ENCODE measurements at regions not wholly inside any gene's neighbourhood (a gene's known extent, or its start where the extent isn't known, plus 50 kb on each side); places are given as distances from the start of the nearest gene placed in this dataset.
"Not testable (repeated sequence)": the region's sequence is repeated elsewhere in the genome, so short reads cannot be mapped to it uniquely, and the experiment has no call there.

GRCh38 chr19:20289186-20289585 lies 122.2 kb downstream of the ZNF486 start:
- ATAC-seq (no peak), DNase-seq (no peak)
- H3K27me3 Mint-ChIP-seq = no peaks in the 10 kb centered on the region
- no peaks in the 10 kb centered on the region for H3K4me1 Mint-ChIP-seq
- H3K4me3 Mint-ChIP-seq = no peak overlapping the region
- H3K9me3 Mint-ChIP-seq = no peaks in the 10 kb centered on the region
- H3K36me3 Mint-ChIP-seq (ENCODE audit: low read depth) = no peaks in the 10 kb centered on the region
- H3K27ac Mint-ChIP-seq = no peak overlapping the region

DNA sequence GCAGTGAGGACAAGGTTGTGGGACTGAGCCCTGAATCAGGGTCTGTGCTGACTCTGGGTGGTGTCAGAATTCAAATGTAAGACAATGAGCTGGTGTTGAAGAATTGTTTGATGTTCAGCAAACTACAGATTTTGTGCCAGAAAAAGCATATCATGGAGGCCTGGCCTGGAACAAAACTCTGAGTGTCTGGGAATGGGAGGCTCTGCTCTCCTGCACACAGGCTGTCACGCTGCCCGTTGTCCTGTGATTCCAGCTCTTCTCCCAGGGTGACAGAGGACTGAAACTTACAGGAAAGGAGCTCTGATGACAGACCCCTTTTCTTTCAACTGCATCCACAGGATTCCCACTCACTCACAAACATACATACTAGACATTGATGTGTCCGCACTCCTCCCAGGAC lies 120.1 kb downstream of the ZNF486 start:
- Mint-ChIP-seq H3K27ac (no peak overlapping the region), H3K4me1 (no peaks in the 10 kb centered on the region), H3K27me3 (no peaks in the 10 kb centered on the region), H3K36me3 (ENCODE audit: low read depth) (no peaks in the 10 kb centered on the region), H3K9me3 (peaks cover 5% of the 10 kb centered on the region), H3K4me3 (no peak overlapping the region)
- ATAC-seq (no peak), DNase-seq (no peak)

GRCh38 chr19:20285876-20286275 lies 118.9 kb downstream of the ZNF486 start:
- H3K27me3 Mint-ChIP-seq; H3K4me1 Mint-ChIP-seq; H3K36me3 Mint-ChIP-seq (ENCODE audit: low read depth); ATAC-seq; H3K27ac Mint-ChIP-seq; H3K4me3 Mint-ChIP-seq; DNase-seq; H3K9me3 Mint-ChIP-seq: not testable (repeated sequence)

DNA sequence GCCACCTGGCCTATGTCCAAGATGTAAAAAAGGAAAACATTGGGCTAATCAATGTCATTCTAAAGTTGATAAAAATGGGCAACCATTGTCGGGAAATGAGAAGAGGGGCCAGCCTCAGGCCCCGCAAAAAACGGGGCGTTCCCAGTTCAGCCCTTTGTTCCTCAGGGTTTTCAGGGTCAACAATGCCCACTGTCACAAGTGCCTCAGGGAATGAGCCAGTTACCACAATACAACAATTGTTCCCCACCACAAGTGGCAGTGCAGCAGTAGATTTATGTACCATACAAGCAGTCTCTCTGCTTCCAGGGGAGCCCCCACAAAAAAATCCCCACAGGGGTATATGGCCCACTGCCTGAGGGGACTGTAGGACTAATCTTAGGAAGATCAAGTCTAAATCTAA lies 112.5 kb downstream of the ZNF486 start:
- H3K27ac Mint-ChIP-seq = no peak overlapping the region
- no peaks in the 10 kb centered on the region for H3K27me3 Mint-ChIP-seq
- no peak overlapping the region for H3K4me3 Mint-ChIP-seq
- H3K9me3 Mint-ChIP-seq = peaks cover 5% of the 10 kb centered on the region
- no peak for DNase-seq
- H3K4me1 Mint-ChIP-seq = no peaks in the 10 kb centered on the region
- ATAC-seq = no peak
- no peaks in the 10 kb centered on the region for H3K36me3 Mint-ChIP-seq (ENCODE audit: low read depth)

DNA sequence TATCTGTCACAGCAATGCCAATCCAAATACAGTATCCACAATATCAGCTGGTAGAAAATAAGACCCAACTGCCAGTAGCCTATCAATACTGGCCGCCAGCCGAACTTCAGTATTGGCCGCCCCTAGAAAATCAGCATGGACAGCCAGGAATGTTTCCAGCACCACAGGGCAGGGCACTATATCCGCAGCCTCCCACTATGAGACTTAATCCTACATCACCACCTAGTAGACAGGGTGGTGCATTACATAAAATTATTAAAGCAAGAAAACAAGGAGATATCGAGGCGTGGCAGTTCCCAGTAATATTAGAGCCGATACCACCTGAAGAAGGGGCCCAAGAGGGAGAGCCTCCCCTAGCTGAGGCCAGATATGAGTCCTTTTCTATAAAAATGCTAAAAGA lies 111.3 kb downstream of the ZNF486 start:
- ATAC-seq (no peak), DNase-seq (no peak)
- no peaks in the 10 kb centered on the region for H3K4me1 Mint-ChIP-seq

GRCh38 chr19:20276732-20277082 lies 109.7 kb downstream of the ZNF486 start:
- not testable (repeated sequence) for ATAC-seq; H3K36me3 Mint-ChIP-seq (ENCODE audit: low read depth); H3K27me3 Mint-ChIP-seq; H3K27ac Mint-ChIP-seq; H3K9me3 Mint-ChIP-seq; H3K4me3 Mint-ChIP-seq; DNase-seq; H3K4me1 Mint-ChIP-seq

More for the DNA sequence above, 111.3 kb downstream of the ZNF486 start:
- Mint-ChIP-seq H3K27ac (no peak overlapping the region), H3K9me3 (peaks cover 4% of the 10 kb centered on the region), H3K36me3 (ENCODE audit: low read depth) (no peaks in the 10 kb centered on the region), H3K27me3 (no peaks in the 10 kb centered on the region), H3K4me3 (no peak overlapping the region)

DNA sequence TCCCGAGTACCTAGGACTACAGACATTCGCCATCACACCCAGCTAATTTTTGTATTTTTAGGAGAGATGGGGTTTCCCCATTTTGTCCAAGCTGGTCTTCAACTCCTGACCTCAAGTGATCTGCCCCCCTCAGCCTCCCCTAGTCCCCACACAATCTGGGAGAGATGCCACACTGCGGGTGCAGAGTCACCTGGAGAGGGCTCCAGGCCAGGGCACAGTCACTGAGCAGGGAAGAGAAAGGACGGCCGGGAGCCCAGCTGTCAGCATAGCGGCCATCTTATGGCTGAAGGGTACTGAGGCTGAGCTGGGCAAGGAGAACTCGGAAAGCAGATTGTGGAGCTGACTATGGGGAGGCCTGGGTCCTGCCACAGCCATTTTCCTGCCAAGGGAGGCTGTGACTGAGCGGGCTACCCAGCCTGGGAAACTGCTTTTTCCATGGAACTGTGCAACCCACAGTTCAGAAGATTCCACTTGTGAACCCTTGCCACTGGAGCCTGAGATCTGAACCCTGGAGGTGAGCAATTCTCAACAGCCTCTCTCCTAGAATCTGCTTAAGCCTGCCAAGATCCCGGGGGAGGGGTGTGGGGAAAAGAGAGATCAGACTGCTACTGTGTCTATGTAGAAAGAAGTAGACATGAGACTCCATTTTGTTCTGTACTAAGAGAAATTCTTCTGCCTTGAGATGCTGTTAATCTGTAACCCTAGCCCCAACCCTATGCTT lies 109.2 kb downstream of the ZNF486 start:
- H3K9me3 Mint-ChIP-seq = no peaks in the 10 kb centered on the region

DNA sequence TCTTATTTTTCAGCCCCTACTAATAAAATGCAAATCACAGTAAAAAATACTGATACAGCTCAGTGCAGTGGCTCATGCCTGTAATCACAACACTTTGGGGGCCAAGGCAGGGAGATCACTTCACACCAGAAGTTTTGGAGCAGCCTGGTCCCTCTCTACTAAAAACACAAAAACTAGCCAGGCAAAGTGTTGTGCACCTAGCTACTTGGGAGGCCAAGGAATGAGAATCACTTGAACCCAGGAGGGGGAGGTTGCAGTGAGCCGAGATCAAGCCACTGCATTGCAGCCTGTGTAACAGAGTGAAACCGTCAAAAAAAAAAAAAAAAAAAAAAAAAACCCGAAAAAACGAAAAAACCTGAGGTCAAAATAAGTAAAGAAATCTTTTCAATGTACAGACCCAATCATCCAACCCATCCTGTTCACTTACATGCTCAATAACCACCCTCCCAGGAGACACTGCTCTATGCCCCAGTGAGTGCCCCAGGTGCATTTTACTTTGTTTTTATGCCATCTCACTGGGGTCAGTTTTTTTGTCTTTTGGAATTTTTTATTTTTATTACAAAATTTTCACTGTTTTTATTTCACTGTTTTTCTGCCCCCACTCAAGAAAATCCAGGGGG lies 107.0 kb downstream of the ZNF486 start:
- no peak overlapping the region for H3K27ac Mint-ChIP-seq
- H3K9me3 Mint-ChIP-seq = no peaks in the 10 kb centered on the region
- DNase-seq (no peak), ATAC-seq (no peak)
- no peaks in the 10 kb centered on the region for H3K27me3 Mint-ChIP-seq
- H3K4me1 Mint-ChIP-seq = no peaks in the 10 kb centered on the region
- no peaks in the 10 kb centered on the region for H3K36me3 Mint-ChIP-seq (ENCODE audit: low read depth)
- no peak overlapping the region for H3K4me3 Mint-ChIP-seq

More for the DNA sequence above, 109.2 kb downstream of the ZNF486 start:
- H3K27me3 Mint-ChIP-seq = no peaks in the 10 kb centered on the region
- H3K4me1 Mint-ChIP-seq = no peaks in the 10 kb centered on the region
- H3K27ac Mint-ChIP-seq = no peak overlapping the region
- no peak for DNase-seq
- no peaks in the 10 kb centered on the region for H3K36me3 Mint-ChIP-seq (ENCODE audit: low read depth)
- no peak overlapping the region for H3K4me3 Mint-ChIP-seq
- no peak for ATAC-seq

DNA sequence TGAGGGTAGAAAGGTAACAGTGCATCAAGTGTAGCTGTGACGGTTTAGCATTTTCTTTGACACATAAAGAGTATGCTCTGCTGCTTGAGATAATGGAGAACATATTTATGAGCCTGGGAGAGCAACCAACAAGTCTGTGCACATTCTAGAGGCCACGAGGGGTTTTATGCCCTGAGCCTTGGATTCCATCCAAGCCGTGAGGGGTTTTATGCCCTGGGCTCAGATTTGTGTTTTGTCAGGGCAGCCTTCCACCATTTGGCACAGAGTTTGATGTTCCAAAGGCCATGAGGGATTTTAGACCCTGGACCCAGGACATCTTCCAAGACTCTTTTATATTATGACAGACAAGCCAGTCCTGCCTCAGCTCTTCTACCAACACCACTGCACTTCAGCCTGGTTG lies 106.4 kb downstream of the ZNF486 start:
- no peaks in the 10 kb centered on the region for H3K27me3 Mint-ChIP-seq
- no peaks in the 10 kb centered on the region for H3K36me3 Mint-ChIP-seq (ENCODE audit: low read depth)
- H3K27ac Mint-ChIP-seq = no peak overlapping the region
- no peak overlapping the region for H3K4me3 Mint-ChIP-seq
- no peaks in the 10 kb centered on the region for H3K9me3 Mint-ChIP-seq
- no peak for DNase-seq
- ATAC-seq = no peak
- no peaks in the 10 kb centered on the region for H3K4me1 Mint-ChIP-seq

GRCh38 chr19:20272627-20273010 lies 105.6 kb downstream of the ZNF486 start:
- H3K36me3 Mint-ChIP-seq (ENCODE audit: low read depth); H3K27ac Mint-ChIP-seq; H3K4me1 Mint-ChIP-seq; H3K9me3 Mint-ChIP-seq; H3K4me3 Mint-ChIP-seq; H3K27me3 Mint-ChIP-seq; DNase-seq; ATAC-seq: not testable (repeated sequence)

- not testable (repeated sequence) for H3K27ac Mint-ChIP-seq; H3K27me3 Mint-ChIP-seq; H3K4me3 Mint-ChIP-seq; H3K36me3 Mint-ChIP-seq (ENCODE audit: low read depth); DNase-seq; H3K4me1 Mint-ChIP-seq; H3K9me3 Mint-ChIP-seq; ATAC-seq
Measured at GRCh38 chr19:20271927-20272626, 105.1 kb downstream of the ZNF486 start.

GRCh38 chr19:20271215-20271926 lies 104.4 kb downstream of the ZNF486 start:
- Mint-ChIP-seq H3K9me3 (no peaks in the 10 kb centered on the region), H3K27ac (no peak overlapping the region), H3K4me1 (no peaks in the 10 kb centered on the region), H3K27me3 (no peaks in the 10 kb centered on the region), H3K36me3 (ENCODE audit: low read depth) (no peaks in the 10 kb centered on the region), H3K4me3 (no peak overlapping the region)
- no peak for DNase-seq
- no peak for ATAC-seq

GRCh38 chr19:20269461-20269860 lies 102.4 kb downstream of the ZNF486 start:
- Mint-ChIP-seq H3K4me3 (no peak overlapping the region), H3K4me1 (no peaks in the 10 kb centered on the region), H3K36me3 (ENCODE audit: low read depth) (no peaks in the 10 kb centered on the region), H3K27ac (no peak overlapping the region), H3K9me3 (no peaks in the 10 kb centered on the region), H3K27me3 (no peaks in the 10 kb centered on the region)
- DNase-seq = no peak
- ATAC-seq = no peak

- not testable (repeated sequence) for ATAC-seq; H3K4me3 Mint-ChIP-seq; DNase-seq; H3K27ac Mint-ChIP-seq; H3K4me1 Mint-ChIP-seq; H3K36me3 Mint-ChIP-seq (ENCODE audit: low read depth)
- peaks cover 13% of the 10 kb centered on the region for H3K27me3 Mint-ChIP-seq
- peaks cover 11% of the 10 kb centered on the region for H3K9me3 Mint-ChIP-seq
Measured at GRCh38 chr19:20261513-20261912, 94.5 kb downstream of the ZNF486 start.

DNA sequence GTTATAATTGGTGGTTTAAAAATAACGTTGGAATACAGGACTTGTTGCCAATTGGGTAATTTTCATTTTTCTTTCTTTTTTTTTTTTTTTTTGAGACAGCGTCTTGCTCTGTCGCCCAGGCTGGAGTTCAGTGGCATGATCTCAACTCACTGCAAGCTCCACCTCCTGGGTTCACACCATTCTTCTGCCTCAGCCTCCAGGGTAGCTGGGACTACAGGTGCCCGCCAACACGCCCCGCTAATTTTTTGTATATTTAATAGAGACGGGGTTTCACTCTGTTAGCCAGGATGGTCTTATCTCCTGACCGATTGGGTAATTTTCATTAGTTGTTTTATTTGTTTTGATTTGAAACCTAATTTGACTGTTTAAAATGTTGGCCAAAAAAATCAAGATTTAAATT lies 93.7 kb downstream of the ZNF486 start:
- not testable (repeated sequence) for H3K4me1 Mint-ChIP-seq; ATAC-seq; H3K4me3 Mint-ChIP-seq; DNase-seq; H3K36me3 Mint-ChIP-seq (ENCODE audit: low read depth); H3K27ac Mint-ChIP-seq
- Mint-ChIP-seq H3K27me3 (peaks cover 13% of the 10 kb centered on the region), H3K9me3 (peaks cover 11% of the 10 kb centered on the region)

Measured in activated naive CD8-positive, alpha-beta T cell treated with anti-CD3 and anti-CD28 coated beads, Interleukin-2, amount 50 U/mL, for 24 hours (primary cell).